ENCODE measurements at regions not wholly inside any gene's neighbourhood (a gene's known extent, or its start where the extent isn't known, plus 50 kb on each side); places are given as distances from the start of the nearest gene placed in this dataset.

GRCh38 chr4:100084892-100085291 is 105.4 kb downstream of the DDIT4L start:
- no peak for TF ChIP-seq CTCF (conservative IDR thresholded peaks at IDR 0.05; ENCODE audit: low read length)
- TF ChIP-seq EZH2phosphoT487 (IDR thresholded peaks at IDR 0.05; ENCODE audit: borderline replicate concordance, low read depth, low read length): no peak
